Left forelimb (tissue), 1 donor: ENCODE measurements at regions not wholly inside any gene's neighbourhood (a gene's known extent, or its start where the extent isn't known, plus 50 kb on each side); places are given as distances from the start of the nearest gene placed in this dataset.

Experiments
- DNase-seq: peaks from one replicate; pipeline ENCODE4 v3.0.0-alpha.2; 2018; ENCODE audit warnings: low spot score

- no peak for DNase-seq
These were observed 160.4 kb downstream of the AACS start for GRCh38 chr12:125225641-125226040.

GRCh38 chr12:125228519-125229260 lies 163.5 kb downstream of the AACS start:
- no peak for DNase-seq

GRCh38 chr12:125229878-125230530 lies 164.8 kb downstream of the AACS start:
- DNase-seq: no peak

GRCh38 chr12:125233319-125233718 lies 168.1 kb downstream of the AACS start:
- no peak for DNase-seq

- DNase-seq: no peak
These were observed 174.3 kb downstream of the AACS start for GRCh38 chr12:125239563-125239962.

- DNase-seq: no peak
These were observed 175.5 kb downstream of the AACS start for GRCh38 chr12:125240717-125241116.

- no peak for DNase-seq
These were observed 178.6 kb downstream of the AACS start for GRCh38 chr12:125243811-125244210.

- no peak for DNase-seq
These were observed 179.1 kb downstream of the AACS start for GRCh38 chr12:125244338-125244737.

- no peak for DNase-seq
These were observed 180.6 kb downstream of the AACS start for GRCh38 chr12:125245581-125246557.

GRCh38 chr12:125247477-125247876 lies 182.2 kb downstream of the AACS start:
- DNase-seq: no peak

GRCh38 chr12:125249066-125249824 lies 184.0 kb downstream of the AACS start:
- DNase-seq: no peak

- no peak for DNase-seq
These were observed 184.7 kb downstream of the AACS start for GRCh38 chr12:125249932-125250331.

- DNase-seq: no peak
These were observed 189.0 kb downstream of the AACS start for GRCh38 chr12:125254236-125254635.

- no peak for DNase-seq
These were observed 189.6 kb downstream of the AACS start for GRCh38 chr12:125254856-125255255.

- no peak for DNase-seq
These were observed 190.8 kb downstream of the AACS start for GRCh38 chr12:125255935-125256633.

- DNase-seq: no peak
These were observed 191.3 kb downstream of the AACS start for GRCh38 chr12:125256634-125256936.

GRCh38 chr12:125259178-125259867 lies 194.1 kb downstream of the AACS start:
- DNase-seq: no peak

GRCh38 chr12:125262851-125263250 lies 197.6 kb downstream of the AACS start:
- DNase-seq: no peak

GRCh38 chr12:125263385-125263784 lies 198.2 kb downstream of the AACS start:
- no peak for DNase-seq

GRCh38 chr12:125267114-125267513 lies 201.9 kb downstream of the AACS start:
- no peak for DNase-seq

- no peak for DNase-seq
These were observed 204.0 kb downstream of the AACS start for GRCh38 chr12:125269276-125269675.
